Type B pancreatic cell (in vitro differentiated cells): ENCODE measurements at regions not wholly inside any gene's neighbourhood (a gene's known extent, or its start where the extent isn't known, plus 50 kb on each side); places are given as distances from the start of the nearest gene placed in this dataset.
"Not testable (repeated sequence)": the region's sequence is repeated elsewhere in the genome, so short reads cannot be mapped to it uniquely, and the experiment has no call there.

ENCODE experiments used
- DNase-seq: peaks from one replicate; pipeline ENCODE4 v3.0.0; 2021; ENCODE audit warnings: mixed read lengths; ENCODE audit not compliant: unreplicated experiment; ENCODE audit errors: extremely low spot score
- H3K27ac Mint-ChIP-seq: 2 replicates; pipeline ENCODE4 v1.8.0; 2021; ENCODE audit warnings: mild to moderate bottlenecking, mixed read lengths
- H3K27me3 Mint-ChIP-seq: 2 replicates; pipeline ENCODE4 v1.8.0; 2021; ENCODE audit warnings: mixed read lengths
- H3K36me3 Mint-ChIP-seq: 2 replicates; pipeline ENCODE4 v1.8.0; 2021; ENCODE audit warnings: mixed read lengths
- H3K4me1 Mint-ChIP-seq: one replicate; pipeline ENCODE4 v1.8.0; 2021; ENCODE audit warnings: mixed read lengths; ENCODE audit not compliant: unreplicated experiment
- H3K4me3 Mint-ChIP-seq: 2 replicates; pipeline ENCODE4 v1.8.0; 2021; ENCODE audit warnings: mild to moderate bottlenecking, mixed read lengths
- H3K9me3 Mint-ChIP-seq: 2 replicates; pipeline ENCODE4 v1.8.0; 2021; ENCODE audit warnings: mixed read lengths
- TF ChIP-seq, protein P1 (sequence below): fragments of 200-600 bp; sonication (generic); conservative IDR thresholded peaks from 2 replicates; pipeline ENCODE4 v1.5.0; 2021; ENCODE audit warnings: antibody characterized with exemption, mild to moderate bottlenecking

DNA sequence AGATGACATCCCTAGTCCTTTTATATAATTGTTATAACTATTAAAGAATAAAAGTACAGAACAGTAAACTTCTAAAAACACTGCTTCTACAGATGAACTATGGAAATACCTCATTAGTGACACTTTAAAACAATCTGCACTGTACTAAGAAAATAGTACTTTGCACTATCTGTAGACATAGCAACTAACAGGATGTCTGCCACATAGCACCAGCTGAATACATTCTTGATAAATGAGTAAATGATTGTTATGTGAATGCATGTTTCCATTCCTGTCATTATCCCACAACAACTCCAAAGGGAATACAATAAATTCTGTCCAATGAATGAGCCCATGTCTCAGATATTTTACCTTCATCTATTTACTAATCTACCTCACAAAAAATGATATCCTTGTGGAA is 115.3 kb upstream of the SLC35G4 start:
- Mint-ChIP-seq H3K27me3 (no peaks in the 10 kb centered on the region), H3K27ac (no peak overlapping the region), H3K4me1 (no peaks in the 10 kb centered on the region), H3K4me3 (no peak overlapping the region), H3K36me3 (no peaks in the 10 kb centered on the region), H3K9me3 (no peaks in the 10 kb centered on the region)
- DNase-seq: no peak
- TF ChIP-seq, protein P1, sequence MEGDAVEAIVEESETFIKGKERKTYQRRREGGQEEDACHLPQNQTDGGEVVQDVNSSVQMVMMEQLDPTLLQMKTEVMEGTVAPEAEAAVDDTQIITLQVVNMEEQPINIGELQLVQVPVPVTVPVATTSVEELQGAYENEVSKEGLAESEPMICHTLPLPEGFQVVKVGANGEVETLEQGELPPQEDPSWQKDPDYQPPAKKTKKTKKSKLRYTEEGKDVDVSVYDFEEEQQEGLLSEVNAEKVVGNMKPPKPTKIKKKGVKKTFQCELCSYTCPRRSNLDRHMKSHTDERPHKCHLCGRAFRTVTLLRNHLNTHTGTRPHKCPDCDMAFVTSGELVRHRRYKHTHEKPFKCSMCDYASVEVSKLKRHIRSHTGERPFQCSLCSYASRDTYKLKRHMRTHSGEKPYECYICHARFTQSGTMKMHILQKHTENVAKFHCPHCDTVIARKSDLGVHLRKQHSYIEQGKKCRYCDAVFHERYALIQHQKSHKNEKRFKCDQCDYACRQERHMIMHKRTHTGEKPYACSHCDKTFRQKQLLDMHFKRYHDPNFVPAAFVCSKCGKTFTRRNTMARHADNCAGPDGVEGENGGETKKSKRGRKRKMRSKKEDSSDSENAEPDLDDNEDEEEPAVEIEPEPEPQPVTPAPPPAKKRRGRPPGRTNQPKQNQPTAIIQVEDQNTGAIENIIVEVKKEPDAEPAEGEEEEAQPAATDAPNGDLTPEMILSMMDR: no peak

DNA sequence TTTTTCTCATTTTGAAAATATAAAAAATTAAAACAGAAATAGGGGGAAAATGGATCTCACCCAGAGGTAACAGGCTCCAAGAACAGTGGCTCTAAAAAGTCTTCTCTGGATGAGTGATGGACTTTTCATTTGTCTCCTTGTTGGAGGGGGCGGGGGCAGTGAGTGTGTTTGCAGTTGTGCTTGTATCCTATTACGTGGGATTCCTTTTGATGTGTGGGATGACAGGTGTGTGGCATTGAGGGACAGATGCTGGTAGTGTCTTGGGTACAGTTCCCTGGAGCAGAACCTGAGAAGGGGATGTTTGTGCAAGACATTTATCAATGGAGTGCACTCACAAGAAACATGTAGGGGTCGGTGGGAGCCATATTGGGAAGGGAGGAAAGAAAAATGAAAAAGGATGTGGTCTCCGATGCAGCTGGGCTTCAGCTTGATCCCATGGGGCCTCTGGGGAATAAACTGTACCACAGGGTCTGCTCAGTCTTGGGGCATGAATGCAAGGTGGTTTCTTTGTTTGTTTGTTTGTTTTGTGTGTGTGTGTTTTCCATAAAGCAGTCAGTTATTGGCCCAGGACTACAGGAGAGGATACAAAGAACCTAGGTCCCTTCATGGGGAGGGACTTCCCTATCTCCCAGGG is 120.0 kb upstream of the SLC35G4 start:
- no peak for DNase-seq
- Mint-ChIP-seq H3K4me3 (no peak overlapping the region), H3K4me1 (peaks cover 5% of the 10 kb centered on the region), H3K27ac (no peak overlapping the region), H3K27me3 (no peaks in the 10 kb centered on the region), H3K36me3 (no peaks in the 10 kb centered on the region), H3K9me3 (no peaks in the 10 kb centered on the region)
- TF ChIP-seq, protein P1: no peak

DNA sequence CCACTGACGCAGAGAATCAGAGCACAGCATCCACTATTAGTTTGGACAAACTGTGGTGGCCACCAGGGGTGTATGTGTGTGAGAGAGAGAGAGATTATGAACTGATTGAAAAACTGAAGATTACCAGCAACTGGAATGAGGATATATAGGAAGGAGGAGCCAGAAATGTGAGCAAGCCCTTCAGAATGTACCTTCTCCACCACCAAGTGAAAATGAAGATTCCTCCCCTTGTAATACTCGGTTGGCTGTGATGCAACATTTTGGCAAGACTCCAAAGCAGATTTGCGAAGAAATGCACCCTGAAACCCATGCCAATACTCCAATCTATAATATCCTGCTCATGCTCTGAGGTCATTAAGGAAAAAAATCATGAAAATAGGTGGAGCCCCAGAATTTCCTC is 121.2 kb upstream of the SLC35G4 start:
- Mint-ChIP-seq H3K27me3 (no peaks in the 10 kb centered on the region), H3K36me3 (no peaks in the 10 kb centered on the region), H3K27ac (no peak overlapping the region), H3K4me1 (peaks cover 5% of the 10 kb centered on the region), H3K4me3 (no peak overlapping the region), H3K9me3 (no peaks in the 10 kb centered on the region)
- TF ChIP-seq, protein P1: no peak
- no peak for DNase-seq

DNA sequence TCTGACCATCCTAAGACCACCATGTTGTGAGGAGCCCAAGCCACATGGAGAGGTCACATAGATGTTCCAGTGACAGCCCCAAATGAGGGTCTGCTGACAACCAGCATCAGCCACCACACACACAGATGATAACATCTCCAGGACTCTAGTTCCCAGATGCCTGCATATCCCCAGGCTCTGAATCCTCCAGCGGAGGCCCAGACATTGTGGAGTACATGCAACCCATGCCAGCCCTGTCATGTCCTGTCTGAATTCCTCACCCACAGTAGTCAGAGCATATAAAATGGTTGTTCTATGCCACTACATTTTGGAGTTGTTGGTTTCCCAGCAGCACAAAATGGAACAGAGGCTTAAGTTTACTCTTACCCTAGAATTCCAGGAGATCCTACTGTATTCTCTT is 122.0 kb upstream of the SLC35G4 start:
- TF ChIP-seq, protein P1: no peak
- Mint-ChIP-seq H3K4me1 (peaks cover 5% of the 10 kb centered on the region), H3K36me3 (no peaks in the 10 kb centered on the region), H3K27ac (no peak overlapping the region), H3K27me3 (no peaks in the 10 kb centered on the region), H3K9me3 (no peaks in the 10 kb centered on the region), H3K4me3 (no peak overlapping the region)
- no peak for DNase-seq

DNA sequence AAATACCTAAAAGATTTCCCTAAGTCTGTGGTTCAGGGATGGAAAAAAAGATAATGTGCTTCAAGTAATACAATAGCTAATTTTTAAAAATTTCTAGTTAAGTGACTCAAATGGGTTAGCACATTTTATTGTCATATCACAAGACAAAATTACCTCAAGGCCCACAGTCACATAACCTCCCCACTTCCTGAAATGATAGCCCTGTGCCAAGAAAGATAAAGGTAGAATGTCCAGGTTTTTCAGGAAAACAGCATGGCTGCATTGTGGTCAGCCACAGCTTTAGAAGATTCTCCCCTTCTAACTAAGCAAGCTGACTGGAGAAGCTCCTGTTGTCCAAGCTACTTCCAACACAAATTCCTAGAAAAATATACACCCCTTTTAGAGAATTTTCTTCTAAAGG is 127.1 kb upstream of the SLC35G4 start:
- DNase-seq: no peak
- H3K4me1 Mint-ChIP-seq: no peaks in the 10 kb centered on the region
- H3K27ac Mint-ChIP-seq: no peak overlapping the region
- no peaks in the 10 kb centered on the region for H3K9me3 Mint-ChIP-seq
- H3K36me3 Mint-ChIP-seq: no peaks in the 10 kb centered on the region
- no peaks in the 10 kb centered on the region for H3K27me3 Mint-ChIP-seq
- no peak overlapping the region for H3K4me3 Mint-ChIP-seq
- TF ChIP-seq, protein P1: no peak

DNA sequence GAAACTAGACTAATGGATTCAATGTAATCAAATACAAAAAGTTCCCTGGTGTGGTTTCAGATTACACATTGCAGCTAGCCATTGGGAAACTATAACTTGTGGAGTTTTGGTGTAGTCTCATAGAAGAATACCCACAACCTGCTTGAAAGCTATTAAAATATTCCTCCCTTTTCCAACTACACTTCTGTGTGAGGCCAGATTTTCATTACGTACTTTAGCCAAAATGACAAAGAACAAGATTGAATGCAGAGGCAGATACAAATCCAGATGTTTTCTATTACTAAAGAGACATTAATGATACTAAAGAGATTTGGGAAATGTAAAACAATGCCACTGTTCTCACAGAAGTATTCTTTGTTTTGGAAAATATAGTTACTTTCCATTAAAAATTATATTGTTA is 128.7 kb upstream of the SLC35G4 start:
- no peaks in the 10 kb centered on the region for H3K9me3 Mint-ChIP-seq
- no peak overlapping the region for H3K27ac Mint-ChIP-seq
- no peaks in the 10 kb centered on the region for H3K4me1 Mint-ChIP-seq
- H3K27me3 Mint-ChIP-seq: no peaks in the 10 kb centered on the region
- H3K4me3 Mint-ChIP-seq: no peak overlapping the region
- no peak for DNase-seq
- no peaks in the 10 kb centered on the region for H3K36me3 Mint-ChIP-seq
- TF ChIP-seq, protein P1: no peak

DNA sequence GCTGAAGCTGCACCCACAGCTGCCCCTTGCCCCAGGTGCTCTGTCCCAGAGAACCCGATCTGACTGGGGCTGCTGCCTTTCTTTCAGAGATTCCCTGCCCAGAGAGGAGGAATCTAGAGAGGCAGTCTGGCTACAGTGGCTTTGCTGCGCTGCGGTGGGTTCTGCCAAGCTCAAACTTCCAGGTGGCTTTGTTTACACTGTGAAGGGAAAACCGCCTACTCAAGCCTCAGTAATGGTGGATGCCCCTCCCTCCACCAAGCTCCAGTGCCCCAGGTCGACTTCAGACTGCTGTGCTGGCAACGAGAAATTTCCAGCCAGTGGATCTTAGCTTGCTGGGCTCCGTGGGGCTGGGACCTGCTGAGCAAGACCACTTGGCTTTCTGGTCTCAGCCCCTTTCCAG is 130.4 kb upstream of the SLC35G4 start:
- not testable (repeated sequence) for H3K9me3 Mint-ChIP-seq, H3K36me3 Mint-ChIP-seq, H3K27ac Mint-ChIP-seq, DNase-seq, H3K4me1 Mint-ChIP-seq, H3K27me3 Mint-ChIP-seq, H3K4me3 Mint-ChIP-seq
